Kidney (tissue), 13 donors: ENCODE measurements at regions not wholly inside any gene's neighbourhood (a gene's known extent, or its start where the extent isn't known, plus 50 kb on each side); places are given as distances from the start of the nearest gene placed in this dataset.

Experiments
- DNase-seq, 5 donors: peaks; one replicate each; pipeline ENCODE4 v3.0.0-alpha.2; 2013 to 2020
- FAIRE-seq: peaks from 2 replicates; lab custom pipeline; 2012; peaks lifted over from hg19 to GRCh38; lab: Jason Lieb, UNC
- H3K27ac ChIP-seq, 2 donors: one replicate each; pipeline ENCODE4 v1.7.0; 2013; ENCODE audit warnings: low read depth in 2 of 2, low read length in 2 of 2, inconsistent platforms in 1 of 2
- H3K27me3 ChIP-seq: one replicate; pipeline ENCODE4 v1.7.1; 2013; ENCODE audit warnings: low read length, inconsistent platforms; ENCODE audit not compliant: control insufficient read depth, insufficient read depth
- H3K36me3 ChIP-seq, 3 donors: one replicate each; pipeline versions ENCODE4 v1.7.0 to v1.7.1; 2013; ENCODE audit warnings: low read length in 3 of 3, control low read depth in 1 of 3, inconsistent platforms in 1 of 3; ENCODE audit not compliant: insufficient read depth in 3 of 3, control insufficient read depth in 2 of 3
- H3K4me1 ChIP-seq, 3 donors: one replicate each; pipeline versions ENCODE4 v1.7.0 to v1.7.1; 2013; ENCODE audit warnings: low read length in 3 of 3, inconsistent platforms in 1 of 3, low read depth in 1 of 3; ENCODE audit not compliant: control insufficient read depth in 2 of 3, insufficient read depth in 2 of 3
- H3K4me3 ChIP-seq, 3 donors: one replicate each; pipeline versions ENCODE4 v1.7.0 to v1.8.1; 2013; ENCODE audit warnings: low read length in 3 of 3, control low read depth in 1 of 3, inconsistent platforms in 1 of 3
- H3K9ac ChIP-seq, 3 donors: one replicate each; pipeline versions ENCODE4 v1.7.0 to v1.7.1; 2013; ENCODE audit warnings: low read length in 3 of 3, control low read depth in 1 of 3, inconsistent platforms in 1 of 3
- H3K9me3 ChIP-seq, 3 donors: one replicate each; pipeline versions ENCODE4 v1.7.0 to v1.7.1; 2013; ENCODE audit warnings: low read length in 3 of 3, control low read depth in 1 of 3, inconsistent platforms in 1 of 3; ENCODE audit not compliant: control insufficient read depth in 2 of 3, insufficient read depth in 1 of 3
- CTCF ChIP-seq: IDR thresholded peaks from 3 replicates; pipeline ENCODE4 v1.5.1; 2012; ENCODE audit warnings: mild to moderate bottlenecking, moderate library complexity, borderline replicate concordance; ENCODE audit not compliant: insufficient read depth; ENCODE audit errors: extremely low read depth
- intact Hi-C: fragments of 100-400 bp; cut with DNase I; formaldehyde crosslinking; loops from one replicate; pipeline ENCODE4 v1.11.1; 2022
- donor health status: control.
- donor health status: control.
- donor health status: control.
- donor health status: control.
- donor health status: control.
- donor health status: DM: yes; HTN: yes; CAD: no.
- donor health status: Normal renal cell carcinoma (clear cell type).

- no peak overlapping the region for H3K27ac ChIP-seq
- no peaks in the 10 kb centered on the region for H3K9me3 ChIP-seq
- no peaks in the 10 kb centered on the region for H3K27me3 ChIP-seq
- intact Hi-C loops: no loop called here
- H3K4me1 ChIP-seq: no peaks in the 10 kb centered on the region
- TF ChIP-seq CTCF: no peak
- DNase-seq: no peak
- no peak for FAIRE-seq
- no peaks in the 10 kb centered on the region for H3K36me3 ChIP-seq
- H3K4me3 ChIP-seq: no peak overlapping the region
- no peak overlapping the region for H3K9ac ChIP-seq
These were observed 80.8 kb downstream of the MDH1 start for GRCh38 chr2:63669596-63669995.

GRCh38 chr2:63673865-63674533, 85.2 kb downstream of the MDH1 start:
- Histone ChIP-seq H3K9me3 (no peaks in the 10 kb centered on the region), H3K27me3 (no peaks in the 10 kb centered on the region), H3K4me3 (no peak overlapping the region), H3K36me3 (no peaks in the 10 kb centered on the region), H3K9ac (no peak overlapping the region), H3K4me1 (no peaks in the 10 kb centered on the region), H3K27ac (no peak overlapping the region)
- DNase-seq: no peak
- TF ChIP-seq CTCF: no peak
- no peak for FAIRE-seq
- intact Hi-C loops: no loop called here

GRCh38 chr2:63675026-63675425, 86.3 kb downstream of the MDH1 start:
- DNase-seq: no peak
- Histone ChIP-seq H3K27me3 (no peaks in the 10 kb centered on the region), H3K27ac (no peak overlapping the region), H3K9me3 (no peaks in the 10 kb centered on the region), H3K4me3 (no peak overlapping the region), H3K9ac (no peak overlapping the region), H3K4me1 (no peaks in the 10 kb centered on the region), H3K36me3 (no peaks in the 10 kb centered on the region)
- FAIRE-seq: no peak
- no peak for TF ChIP-seq CTCF
- intact Hi-C loops: no loop called here

- no peaks in the 10 kb centered on the region for H3K27me3 ChIP-seq
- FAIRE-seq: no peak
- intact Hi-C loops: no loop called here
- no peaks in the 10 kb centered on the region for H3K9me3 ChIP-seq
- H3K27ac ChIP-seq: no peak overlapping the region
- no peak overlapping the region for H3K4me3 ChIP-seq
- H3K9ac ChIP-seq: no peak overlapping the region
- no peak for DNase-seq
- H3K36me3 ChIP-seq: no peaks in the 10 kb centered on the region
- no peaks in the 10 kb centered on the region for H3K4me1 ChIP-seq
- TF ChIP-seq CTCF: no peak
These were observed 87.4 kb downstream of the MDH1 start for GRCh38 chr2:63676135-63676534.
